ENCODE measurements at regions not wholly inside any gene's neighbourhood (a gene's known extent, or its start where the extent isn't known, plus 50 kb on each side); places are given as distances from the start of the nearest gene placed in this dataset.

GRCh38 chr6:148208298-148208697 lies 134.3 kb upstream of the SASH1 start:
- no peak for DNase-seq (ENCODE audit: low read depth in 2 of 2)

- no peak for DNase-seq (ENCODE audit: low read depth in 2 of 2)
Measured at GRCh38 chr6:148211777-148212324, 130.8 kb upstream of the SASH1 start.

DNA sequence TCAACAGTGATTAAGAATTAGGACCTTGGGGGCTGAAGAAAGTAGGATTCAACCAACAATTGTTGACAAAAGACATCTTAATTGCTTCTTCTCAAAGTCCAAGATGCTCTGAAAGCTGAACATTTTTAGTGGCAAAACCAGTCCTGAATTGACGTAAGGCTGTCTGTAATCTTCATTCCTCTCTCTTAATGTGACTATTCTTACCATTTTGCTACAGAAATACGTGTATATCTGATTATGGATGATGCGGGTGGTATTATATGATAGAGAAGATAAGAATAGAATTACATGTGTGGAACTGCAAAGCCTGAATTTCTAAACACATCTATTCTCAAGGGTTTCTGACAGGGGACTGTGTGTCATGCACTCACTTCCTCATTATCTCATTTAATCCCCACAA lies 130.3 kb upstream of the SASH1 start:
- DNase-seq (ENCODE audit: low read depth in 2 of 2): no peak

DNA sequence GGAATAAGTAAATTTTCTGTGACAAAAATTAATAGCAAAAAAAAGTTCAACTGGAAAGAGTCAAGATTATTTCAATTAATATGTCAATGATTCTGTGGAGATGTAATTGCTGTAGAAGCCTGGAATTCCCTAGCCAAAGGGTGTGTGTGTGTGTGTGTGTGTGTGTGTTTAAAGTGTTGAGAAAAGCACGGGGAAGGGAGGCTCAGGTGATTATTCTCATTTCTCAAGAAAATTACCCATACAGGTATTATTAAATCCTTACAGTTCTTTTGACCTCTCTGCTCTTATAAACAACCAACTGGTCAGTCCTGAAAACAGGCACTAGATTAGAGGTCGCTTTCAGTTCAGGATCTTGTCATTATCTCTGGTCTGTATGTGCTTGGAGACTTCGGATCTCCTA lies 129.3 kb upstream of the SASH1 start:
- DNase-seq (ENCODE audit: low read depth in 2 of 2): no peak

DNA sequence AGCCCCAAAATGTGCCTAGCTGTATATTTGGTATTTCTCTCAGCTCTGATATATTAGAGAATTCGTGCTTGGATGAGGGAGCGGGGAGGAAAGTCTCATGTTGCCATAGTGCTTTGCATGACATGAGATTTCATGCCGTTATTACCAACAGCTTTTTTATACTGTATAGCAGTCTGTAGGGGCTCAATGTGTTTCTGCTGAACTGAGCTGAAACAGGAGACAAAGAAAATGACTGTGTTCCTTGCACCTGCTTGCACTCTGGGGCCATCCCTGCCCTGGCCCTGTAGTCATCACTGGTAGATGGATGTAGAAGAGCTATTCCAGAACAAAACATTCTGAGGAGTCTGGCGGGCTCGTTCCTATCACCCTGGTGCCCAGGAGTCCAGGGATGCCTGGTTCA lies 128.0 kb upstream of the SASH1 start:
- DNase-seq (ENCODE audit: low read depth in 2 of 2): no peak

DNA sequence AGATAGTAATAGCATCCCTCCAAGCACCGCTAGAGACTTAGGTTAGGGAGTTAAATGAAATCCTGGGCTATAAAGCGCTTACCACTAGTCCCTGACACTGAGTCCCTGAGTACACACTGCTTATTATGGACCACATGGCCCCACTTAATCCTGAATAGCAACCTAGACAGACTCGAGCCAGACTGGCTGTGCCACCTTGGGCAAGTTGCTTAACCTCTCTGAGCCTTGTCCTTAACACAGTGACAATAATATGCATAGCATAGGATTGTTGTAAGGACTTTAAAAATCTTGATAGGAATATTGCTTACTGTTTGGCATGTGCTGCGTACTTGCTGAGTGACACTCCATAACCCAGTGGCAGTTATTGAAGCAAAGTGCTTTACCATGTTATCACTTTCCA lies 125.6 kb upstream of the SASH1 start:
- no peak for DNase-seq (ENCODE audit: low read depth in 2 of 2)

- DNase-seq (ENCODE audit: low read depth in 2 of 2): no peak
Measured at GRCh38 chr6:148217921-148218320, 124.7 kb upstream of the SASH1 start.

GRCh38 chr6:148218542-148219258 lies 123.9 kb upstream of the SASH1 start:
- DNase-seq (ENCODE audit: low read depth in 2 of 2): no peak

GRCh38 chr6:148221196-148221979 lies 121.2 kb upstream of the SASH1 start:
- DNase-seq (ENCODE audit: low read depth in 2 of 2): no peak

- DNase-seq (ENCODE audit: low read depth in 2 of 2): no peak
Measured at GRCh38 chr6:148222376-148222775, 120.3 kb upstream of the SASH1 start.

DNA sequence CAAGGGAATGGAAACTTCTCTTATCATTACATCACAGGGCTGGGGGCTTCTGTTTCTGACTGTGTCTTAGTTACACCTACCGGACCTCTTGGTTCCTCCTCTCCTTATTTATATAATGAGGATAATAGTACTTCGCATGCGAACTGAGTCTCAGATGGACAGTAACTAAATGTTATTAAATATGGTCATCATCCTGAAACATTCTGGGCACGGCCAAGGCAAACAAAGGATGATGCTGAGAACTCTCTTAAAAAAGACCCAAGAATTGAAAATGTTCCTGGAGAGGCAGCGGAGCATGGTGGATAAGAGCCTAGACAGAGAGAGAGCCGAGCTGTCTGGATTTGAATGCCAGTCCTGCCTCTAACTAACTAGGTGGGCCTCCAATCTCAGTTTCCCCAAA lies 119.8 kb upstream of the SASH1 start:
- no peak for DNase-seq (ENCODE audit: low read depth in 2 of 2)

DNA sequence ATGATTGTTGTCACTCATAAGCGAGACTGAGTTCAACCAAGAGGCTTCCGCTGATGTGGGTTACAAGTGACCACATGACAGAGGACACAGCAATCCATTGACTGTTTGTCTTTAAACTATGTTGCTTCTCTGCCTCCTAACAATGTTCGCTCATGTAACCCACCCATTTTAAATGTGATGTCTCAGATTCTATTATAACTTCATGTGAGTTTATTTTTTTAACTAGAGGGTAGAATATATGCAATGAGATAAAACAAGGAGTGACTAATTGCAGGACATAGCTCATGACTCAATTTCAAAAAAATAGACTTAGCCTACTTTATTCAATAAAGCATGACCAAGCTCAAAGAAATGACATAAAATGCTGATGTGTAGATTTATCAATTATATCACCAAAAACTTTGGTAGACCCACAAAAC lies 119.2 kb upstream of the SASH1 start:
- DNase-seq (ENCODE audit: low read depth in 2 of 2): no peak

GRCh38 chr6:148225871-148226270 lies 116.8 kb upstream of the SASH1 start:
- DNase-seq (ENCODE audit: low read depth in 2 of 2): no peak

DNA sequence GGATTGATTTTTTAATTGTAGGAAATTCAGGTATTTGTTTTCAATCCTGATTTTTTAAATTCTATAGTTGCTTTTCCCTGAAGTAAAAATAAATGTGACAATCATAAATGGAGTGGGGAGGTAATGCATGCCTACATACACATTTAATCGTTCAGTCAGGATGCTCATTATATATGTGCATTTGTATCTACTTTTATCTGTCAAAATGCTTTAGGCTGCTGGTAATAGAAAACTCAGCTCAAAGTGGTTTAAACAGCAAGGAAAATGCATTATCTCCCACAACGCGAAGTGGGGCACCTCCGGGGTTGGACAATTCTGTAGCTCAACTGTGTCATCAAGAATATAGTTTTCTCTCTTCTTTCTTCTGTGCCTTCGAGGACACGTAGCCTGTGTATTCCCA lies 116.4 kb upstream of the SASH1 start:
- DNase-seq (ENCODE audit: low read depth in 2 of 2): no peak

DNA sequence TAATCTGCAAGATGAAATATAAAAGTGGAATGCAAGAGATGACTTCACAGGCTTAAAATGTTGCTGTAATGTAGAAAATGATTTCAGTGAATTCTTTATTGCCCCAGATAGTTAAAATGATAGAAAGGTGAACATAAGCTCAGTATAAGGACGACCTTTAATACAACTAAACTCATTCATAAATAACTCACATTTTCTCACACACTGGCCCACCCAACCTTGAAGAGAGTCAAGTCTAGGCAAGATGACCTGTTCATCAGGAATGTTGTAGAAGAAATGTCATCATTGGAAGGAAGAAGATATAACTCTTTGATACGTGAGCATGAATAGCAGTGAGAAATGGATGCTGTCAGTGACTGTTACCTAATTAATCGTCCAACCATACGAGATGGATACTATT lies 111.1 kb upstream of the SASH1 start:
- DNase-seq (ENCODE audit: low read depth in 2 of 2): no peak

GRCh38 chr6:148235446-148235845 lies 107.2 kb upstream of the SASH1 start:
- no peak for DNase-seq (ENCODE audit: low read depth in 2 of 2)

GRCh38 chr6:148238713-148239112 lies 103.9 kb upstream of the SASH1 start:
- no peak for DNase-seq (ENCODE audit: low read depth in 2 of 2)

GRCh38 chr6:148239215-148239614 lies 103.4 kb upstream of the SASH1 start:
- no peak for DNase-seq (ENCODE audit: low read depth in 2 of 2)

DNA sequence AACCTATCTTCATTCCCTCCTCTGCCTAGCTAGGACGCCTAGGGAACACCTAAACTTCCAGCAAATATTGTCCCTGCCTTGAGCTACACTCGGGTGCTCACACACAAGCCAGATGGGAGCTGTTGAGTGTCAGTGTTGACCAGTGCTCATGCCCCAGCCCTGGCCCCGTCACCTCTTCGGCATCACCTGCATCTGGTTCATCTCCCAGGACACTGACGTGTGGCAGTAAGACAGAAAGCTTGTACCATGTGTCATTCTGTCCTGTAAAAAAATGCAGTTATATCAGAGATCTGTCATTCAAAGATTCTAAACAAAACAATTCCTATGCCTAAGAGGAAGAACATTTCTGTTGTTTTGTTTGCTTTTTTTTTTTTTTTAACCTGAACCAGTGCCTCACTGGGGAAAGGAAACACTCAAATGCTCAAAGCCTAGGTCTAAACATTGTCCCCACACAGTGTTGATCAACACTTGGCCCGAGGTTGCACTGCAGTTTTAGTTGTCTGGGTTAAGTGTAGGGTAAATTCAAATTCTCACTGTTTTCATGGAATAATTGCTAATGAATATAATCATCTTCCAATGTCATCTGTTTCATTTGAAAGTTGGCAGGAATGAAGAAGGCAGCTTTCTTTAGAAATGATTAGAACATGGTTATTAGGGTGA lies 102.7 kb upstream of the SASH1 start:
- DNase-seq (ENCODE audit: low read depth in 2 of 2): no peak

DNA sequence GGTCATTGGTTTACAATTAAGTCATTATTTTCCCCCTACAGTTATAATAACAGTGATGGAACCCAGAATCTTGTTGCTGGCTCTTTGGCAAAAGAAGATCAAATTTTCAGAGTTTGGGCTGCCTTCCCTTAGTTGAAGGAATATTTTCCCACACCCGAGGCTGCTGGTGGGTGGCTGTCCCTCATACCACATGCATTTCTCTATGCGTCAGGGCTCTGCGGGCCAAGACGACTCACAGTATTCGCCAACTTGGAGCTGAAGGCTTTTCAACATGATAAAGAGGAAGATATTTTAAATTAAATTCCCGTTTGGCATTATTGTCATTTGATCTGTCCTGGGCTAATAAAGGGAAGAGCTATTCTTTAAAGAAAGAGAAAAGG lies 102.2 kb upstream of the SASH1 start:
- DNase-seq (ENCODE audit: low read depth in 2 of 2): no peak

GRCh38 chr6:148240861-148241477 lies 101.7 kb upstream of the SASH1 start:
- DNase-seq (ENCODE audit: low read depth in 2 of 2): no peak

GRCh38 chr6:148242180-148242579 lies 100.5 kb upstream of the SASH1 start:
- DNase-seq (ENCODE audit: low read depth in 2 of 2): no peak
